Pancreas (tissue), 10 donors: ENCODE measurements at regions not wholly inside any gene's neighbourhood (a gene's known extent, or its start where the extent isn't known, plus 50 kb on each side); places are given as distances from the start of the nearest gene placed in this dataset.

Experiments used
- ATAC-seq, 4 donors: fragments of 200-7000 bp; cut with Tn5 transposase; one replicate each; pipeline versions ENCODE4 v1.8.0 to v1.9.1; 2020; ENCODE audit warnings: mild to moderate bottlenecking in 4 of 4, moderate library complexity in 4 of 4
- DNase-seq, 6 donors: peaks; one replicate each; pipeline ENCODE4 v3.0.0-alpha.2; 2020
- FAIRE-seq: peaks from 2 replicates; lab custom pipeline; 2012; peaks lifted over from hg19 to GRCh38; lab: Jason Lieb, UNC
- H3K27ac ChIP-seq, 4 donors: fragments of 200-600 bp; sonication (generic); 1 replicate in 3 of 4; 2 replicates in 1 of 4; pipeline versions ENCODE4 v1.5.0 to v1.8.0; 2020
- H3K27me3 ChIP-seq, 4 donors: fragments of 200-600 bp; one replicate each; pipeline ENCODE4 v1.8.0; 2021
- H3K36me3 ChIP-seq, 3 donors: fragments of 200-600 bp; sonication (generic) in 1 of 3; one replicate each; pipeline versions ENCODE4 v1.5.0 to v1.8.0; 2020 to 2021
- H3K4me1 ChIP-seq, 3 donors: fragments of 200-600 bp; one replicate each; pipeline ENCODE4 v1.8.0; 2021
- H3K4me3 ChIP-seq, 4 donors: fragments of 200-600 bp; sonication (generic) in 2 of 4; one replicate each; pipeline versions ENCODE4 v1.5.0 to v1.8.0; 2020 to 2021
- H3K9me3 ChIP-seq, 4 donors: fragments of 200-600 bp; one replicate each; pipeline ENCODE4 v1.8.0; 2021
- WGBS, 2 donors: extraction: QIAGEN DNeasy Blood & Tissue Kit; methylation state at CpG; one replicate each; pipeline ENCODE4 v1.1.7; 2013; 5-methylcytosine and 5-hydroxymethylcytosine counted together
- intact Hi-C, 3 donors: fragments of 100-400 bp; cut with DNase I; formaldehyde crosslinking; loops; one replicate each; pipeline versions ENCODE4 v1.11.1 to v1.14.2; 2022
- TF ChIP-seq, protein P1 (sequence below), 4 donors: fragments of 200-600 bp; sonication (generic) in 3 of 4; IDR thresholded peaks; one replicate each; pipeline versions ENCODE4 v1.5.0 to v1.8.0; 2021; ENCODE audit warnings: antibody characterized with exemption in 4 of 4
- donor health status: healthy with polysubstance abuse.
- donor health status: DM: no; HTN: no; CAD: no; lungs with moderate emphysema.
- donor health status: DM: no; HTN: no; CAD: no.
- donor health status: control.
- donor health status: control.
- donor health status: Bipolar disorder and iron deficiency.
- donor health status: DM: yes; HTN: yes; CAD: no.
- donor health status: DM: no; HTN: no; CAD: no.
- donor health status: DM: no; HTN: no; CAD: no.
- donor health status: DM: yes; HTN: yes; CAD: no.

DNA sequence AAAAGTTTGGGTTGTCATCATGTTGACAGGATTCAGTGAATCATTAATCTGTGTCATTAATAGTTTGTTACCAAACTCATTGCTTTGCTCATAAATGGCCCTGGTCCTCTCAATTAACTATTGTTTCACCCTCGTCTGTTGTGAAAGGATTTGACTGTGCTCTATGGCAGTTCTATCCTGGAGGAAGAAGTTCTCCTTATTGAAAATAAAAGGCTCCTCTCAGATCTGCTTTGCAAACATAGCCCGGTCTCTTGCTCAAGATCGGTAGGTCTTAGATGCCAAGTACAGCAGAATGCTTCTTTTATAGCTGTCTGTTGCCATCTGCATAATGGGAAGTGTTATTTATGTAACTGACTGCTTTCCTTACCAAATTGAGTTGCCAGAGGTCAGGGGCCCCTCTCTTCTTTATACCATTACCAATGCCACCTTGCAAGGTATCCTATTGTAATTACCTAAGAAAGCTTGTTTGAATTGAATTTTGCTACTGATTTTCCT is 146.5 kb downstream of the EBLN2 start:
- Histone ChIP-seq H3K4me1 (no peaks in the 10 kb centered on the region), H3K9me3 (no peaks in the 10 kb centered on the region), H3K27me3 (no peaks in the 10 kb centered on the region), H3K4me3 (no peak overlapping the region), H3K27ac (no peak overlapping the region), H3K36me3 (no peaks in the 10 kb centered on the region)
- intact Hi-C loops, result no loop called here
- FAIRE-seq, result no peak
- no peak for ATAC-seq
- DNase-seq, result no peak
- TF ChIP-seq, protein P1, sequence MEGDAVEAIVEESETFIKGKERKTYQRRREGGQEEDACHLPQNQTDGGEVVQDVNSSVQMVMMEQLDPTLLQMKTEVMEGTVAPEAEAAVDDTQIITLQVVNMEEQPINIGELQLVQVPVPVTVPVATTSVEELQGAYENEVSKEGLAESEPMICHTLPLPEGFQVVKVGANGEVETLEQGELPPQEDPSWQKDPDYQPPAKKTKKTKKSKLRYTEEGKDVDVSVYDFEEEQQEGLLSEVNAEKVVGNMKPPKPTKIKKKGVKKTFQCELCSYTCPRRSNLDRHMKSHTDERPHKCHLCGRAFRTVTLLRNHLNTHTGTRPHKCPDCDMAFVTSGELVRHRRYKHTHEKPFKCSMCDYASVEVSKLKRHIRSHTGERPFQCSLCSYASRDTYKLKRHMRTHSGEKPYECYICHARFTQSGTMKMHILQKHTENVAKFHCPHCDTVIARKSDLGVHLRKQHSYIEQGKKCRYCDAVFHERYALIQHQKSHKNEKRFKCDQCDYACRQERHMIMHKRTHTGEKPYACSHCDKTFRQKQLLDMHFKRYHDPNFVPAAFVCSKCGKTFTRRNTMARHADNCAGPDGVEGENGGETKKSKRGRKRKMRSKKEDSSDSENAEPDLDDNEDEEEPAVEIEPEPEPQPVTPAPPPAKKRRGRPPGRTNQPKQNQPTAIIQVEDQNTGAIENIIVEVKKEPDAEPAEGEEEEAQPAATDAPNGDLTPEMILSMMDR (IDR thresholded peaks at IDR 0.05), result no peak
- 78 to 81% methylated on average over 3 of the region's 3 CpGs for WGBS, 2 donors

DNA sequence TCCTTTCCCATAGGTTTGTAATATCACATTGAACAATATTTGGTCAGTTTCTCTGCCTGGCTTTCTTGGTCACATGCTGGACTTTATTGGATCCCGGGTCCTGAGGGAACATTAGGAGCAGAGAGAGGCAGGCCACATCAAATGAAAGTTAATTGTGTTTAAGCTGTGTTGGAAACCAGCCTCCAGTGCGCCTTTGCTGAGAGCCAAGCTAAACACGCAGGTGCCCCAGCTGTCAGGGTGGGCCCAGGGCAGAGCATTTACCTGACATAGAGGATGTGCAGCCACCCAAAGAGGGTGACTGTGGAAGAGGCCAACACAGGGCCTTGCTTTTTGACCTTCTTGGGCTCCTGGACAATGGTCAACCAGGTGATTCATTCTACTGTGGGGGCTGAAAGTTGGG is 149.3 kb downstream of the EBLN2 start:
- ATAC-seq (no peak), FAIRE-seq (no peak), DNase-seq (no peak)
- H3K4me1 ChIP-seq, result no peaks in the 10 kb centered on the region
- 85 to 87% methylated on average over 3 of the region's 3 CpGs for WGBS, 2 donors
- no peaks in the 10 kb centered on the region for H3K9me3 ChIP-seq
- H3K27me3 ChIP-seq, result no peaks in the 10 kb centered on the region
- H3K36me3 ChIP-seq, result no peaks in the 10 kb centered on the region
- no peak overlapping the region for H3K4me3 ChIP-seq
- intact Hi-C loops, result no loop called here
- TF ChIP-seq, protein P1 (IDR thresholded peaks at IDR 0.05), result no peak
- H3K27ac ChIP-seq, result no peak overlapping the region

DNA sequence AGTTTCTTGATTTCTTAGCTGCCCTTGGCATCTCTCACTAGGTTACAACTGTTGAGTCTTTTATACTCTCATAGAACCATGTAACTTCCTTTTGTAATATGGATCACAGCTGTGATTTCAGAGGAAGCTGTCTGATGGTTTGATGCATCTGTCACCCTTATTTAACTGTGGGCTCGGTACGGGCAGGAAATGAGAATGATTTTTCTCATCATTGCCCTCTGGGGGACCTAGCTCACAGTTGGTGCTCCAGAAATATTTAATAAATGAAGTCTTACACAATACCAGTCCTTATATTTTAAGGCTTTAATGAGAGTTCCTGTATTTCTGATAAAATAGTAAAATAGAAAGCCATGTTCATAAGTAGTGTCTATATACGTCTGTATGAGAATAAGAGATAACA is 151.2 kb downstream of the EBLN2 start:
- H3K9me3 ChIP-seq, result no peaks in the 10 kb centered on the region
- WGBS, 2 donors, result 73 to 78% methylated on average over 3 of the region's 3 CpGs

DNA sequence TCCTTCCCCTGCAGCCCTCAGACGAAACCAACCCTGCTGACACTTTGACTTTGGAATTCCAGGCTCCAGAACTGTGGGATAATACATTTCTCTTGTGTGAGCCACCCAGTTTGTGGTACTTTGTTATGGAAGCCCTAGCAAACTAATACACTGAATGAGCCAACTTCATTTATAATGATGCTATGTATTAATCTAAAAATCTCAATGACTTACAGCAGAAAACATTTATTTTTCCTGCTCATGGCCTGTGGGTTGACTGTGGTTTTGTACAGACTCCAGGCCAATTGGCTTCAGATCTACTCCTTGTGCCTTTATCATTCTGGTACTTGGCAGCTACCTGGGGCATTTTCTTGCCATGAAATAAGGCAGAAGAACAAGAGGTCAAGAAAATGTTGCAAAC is 152.4 kb downstream of the EBLN2 start:
- TF ChIP-seq, protein P1 (IDR thresholded peaks at IDR 0.05), result no peak
- intact Hi-C loops, result no loop called here

More for the DNA sequence above, 151.2 kb downstream of the EBLN2 start:
- H3K27me3 ChIP-seq, result no peaks in the 10 kb centered on the region
- H3K36me3 ChIP-seq, result no peaks in the 10 kb centered on the region
- DNase-seq (no peak), FAIRE-seq (no peak), ATAC-seq (no peak)
- no peaks in the 10 kb centered on the region for H3K4me1 ChIP-seq
- TF ChIP-seq, protein P1 (IDR thresholded peaks at IDR 0.05), result no peak
- H3K27ac ChIP-seq, result no peak overlapping the region
- H3K4me3 ChIP-seq, result no peak overlapping the region
- intact Hi-C loops, result no loop called here

DNA sequence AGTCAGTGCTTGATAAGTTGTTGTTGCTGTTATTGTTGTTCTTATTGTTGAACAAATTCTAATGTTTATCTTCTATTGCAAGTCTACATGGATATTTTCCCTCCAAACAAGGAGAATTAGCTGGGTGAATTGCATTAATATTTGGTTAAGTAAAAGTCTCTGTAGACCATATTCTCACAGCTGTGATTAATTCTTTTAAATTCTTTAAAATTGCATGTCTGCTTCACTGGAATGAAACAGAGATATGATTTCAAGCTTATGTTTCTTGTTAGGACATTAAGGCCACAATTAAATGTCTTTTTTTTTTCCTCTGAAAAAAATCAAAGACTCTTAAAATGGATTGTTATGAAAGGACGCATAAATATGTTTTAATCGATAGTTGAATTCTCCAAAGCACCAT is 153.4 kb downstream of the EBLN2 start:
- Histone ChIP-seq H3K9me3 (no peaks in the 10 kb centered on the region), H3K36me3 (no peaks in the 10 kb centered on the region), H3K4me3 (no peak overlapping the region), H3K27ac (no peak overlapping the region), H3K27me3 (no peaks in the 10 kb centered on the region), H3K4me1 (no peaks in the 10 kb centered on the region)
- ATAC-seq (no peak), FAIRE-seq (no peak), DNase-seq (no peak)
- WGBS, 2 donors, result 47 to 54% methylated on average over 2 of the region's 2 CpGs
- intact Hi-C loops, result no loop called here
- TF ChIP-seq, protein P1 (IDR thresholded peaks at IDR 0.05), result no peak

More for the DNA sequence above, 152.4 kb downstream of the EBLN2 start:
- WGBS, 2 donors, result 86 to 95% methylated on average over 1 of the region's 1 CpG
- Histone ChIP-seq H3K4me1 (no peaks in the 10 kb centered on the region), H3K36me3 (no peaks in the 10 kb centered on the region), H3K9me3 (no peaks in the 10 kb centered on the region), H3K27ac (no peak overlapping the region), H3K27me3 (no peaks in the 10 kb centered on the region), H3K4me3 (no peak overlapping the region)
- DNase-seq, result no peak
- no peak for ATAC-seq
- no peak for FAIRE-seq
